ENCODE measurements at regions not wholly inside any gene's neighbourhood (a gene's known extent, or its start where the extent isn't known, plus 50 kb on each side); places are given as distances from the start of the nearest gene placed in this dataset.

- no peak for TF ChIP-seq CTCF (IDR thresholded peaks at IDR 0.05)
- TF ChIP-seq POLR2A (IDR thresholded peaks at IDR 0.05), result no peak
Measured at GRCh38 chr1:79090985-79091384, 84.5 kb upstream of the ADGRL4 start.
